ENCODE measurements at regions not wholly inside any gene's neighbourhood (a gene's known extent, or its start where the extent isn't known, plus 50 kb on each side); places are given as distances from the start of the nearest gene placed in this dataset.
"Not testable (repeated sequence)": the region's sequence is repeated elsewhere in the genome, so short reads cannot be mapped to it uniquely, and the experiment has no call there.

DNA sequence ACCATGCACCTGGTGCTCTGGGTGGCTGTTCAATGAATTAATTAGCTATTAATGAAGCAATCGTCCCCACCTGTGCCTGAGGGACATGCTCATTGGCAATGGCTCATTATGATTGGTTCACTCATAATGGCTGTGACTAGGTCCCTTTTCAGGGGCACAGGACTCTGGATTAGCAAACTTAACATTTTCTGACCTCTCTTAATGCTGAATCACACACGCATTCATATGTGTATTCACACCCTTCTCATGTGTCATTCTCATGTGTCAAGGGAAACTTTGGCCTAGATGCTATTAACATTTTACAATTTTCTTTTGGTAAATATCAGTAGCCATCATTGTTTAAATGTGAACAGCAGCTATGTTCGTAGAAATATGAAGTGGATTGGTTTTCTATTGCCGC is 98.9 kb upstream of the PMAIP1 start:
- no peaks in the 10 kb centered on the region for H3K27me3 ChIP-seq (ENCODE audit: low read depth)
- DNase-seq: no peak
- intact Hi-C loops (cut with DNase I): no loop called here
- no peaks in the 10 kb centered on the region for H3K4me1 ChIP-seq
- no peaks in the 10 kb centered on the region for H3K9me3 ChIP-seq
- TF ChIP-seq CTCF (IDR thresholded peaks at IDR 0.05): no peak
- no peak for ATAC-seq
- no peak overlapping the region for H3K27ac ChIP-seq
- no peaks in the 10 kb centered on the region for H3K36me3 ChIP-seq
- no peak overlapping the region for H3K4me3 ChIP-seq

GRCh38 chr18:59799383-59800015 is 100.3 kb upstream of the PMAIP1 start:
- intact Hi-C loops (cut with DNase I): no loop called here
- Histone ChIP-seq H3K27ac (no peak overlapping the region), H3K36me3 (no peaks in the 10 kb centered on the region), H3K9me3 (no peaks in the 10 kb centered on the region), H3K27me3 (ENCODE audit: low read depth) (no peaks in the 10 kb centered on the region), H3K4me1 (no peaks in the 10 kb centered on the region), H3K4me3 (no peak overlapping the region)
- ATAC-seq: no peak
- TF ChIP-seq CTCF (IDR thresholded peaks at IDR 0.05): no peak
- DNase-seq: no peak

DNA sequence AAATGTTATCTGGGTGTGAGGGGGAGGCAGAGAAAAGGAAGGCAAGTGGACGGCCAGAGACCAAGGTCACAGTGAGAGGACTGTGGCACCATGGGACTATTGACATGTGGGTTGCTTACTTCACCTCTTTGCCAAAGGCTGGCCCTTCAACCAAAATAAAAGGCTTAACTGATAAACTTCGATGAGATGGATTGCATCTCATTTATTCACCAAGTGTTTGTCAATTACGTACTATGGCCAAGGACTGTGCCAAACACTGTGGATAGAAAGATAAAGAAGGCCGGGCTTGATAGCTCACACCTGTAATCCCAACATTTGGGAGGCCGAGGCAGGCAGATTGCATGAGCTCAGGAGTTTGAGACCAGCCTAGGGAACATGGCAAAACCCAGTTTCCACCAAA is 98.7 kb upstream of the CCBE1 start:
- Histone ChIP-seq H3K4me3 (no peak overlapping the region), H3K36me3 (no peaks in the 10 kb centered on the region), H3K4me1 (no peaks in the 10 kb centered on the region), H3K27ac (no peak overlapping the region), H3K9me3 (no peaks in the 10 kb centered on the region), H3K27me3 (ENCODE audit: low read depth) (no peaks in the 10 kb centered on the region)
- DNase-seq (no peak), ATAC-seq (no peak)
- intact Hi-C loops (cut with DNase I): no loop called here
- no peak for TF ChIP-seq CTCF (IDR thresholded peaks at IDR 0.05)

GRCh38 chr18:59792353-59792752 is 95.1 kb upstream of the CCBE1 start:
- no peaks in the 10 kb centered on the region for H3K27me3 ChIP-seq (ENCODE audit: low read depth)
- DNase-seq: no peak
- H3K27ac ChIP-seq: no peak overlapping the region
- TF ChIP-seq CTCF (IDR thresholded peaks at IDR 0.05): no peak
- H3K4me3 ChIP-seq: no peak overlapping the region
- no peaks in the 10 kb centered on the region for H3K36me3 ChIP-seq
- H3K9me3 ChIP-seq: no peaks in the 10 kb centered on the region
- no peak for ATAC-seq
- H3K4me1 ChIP-seq: no peaks in the 10 kb centered on the region
- intact Hi-C loops (cut with DNase I): no loop called here

DNA sequence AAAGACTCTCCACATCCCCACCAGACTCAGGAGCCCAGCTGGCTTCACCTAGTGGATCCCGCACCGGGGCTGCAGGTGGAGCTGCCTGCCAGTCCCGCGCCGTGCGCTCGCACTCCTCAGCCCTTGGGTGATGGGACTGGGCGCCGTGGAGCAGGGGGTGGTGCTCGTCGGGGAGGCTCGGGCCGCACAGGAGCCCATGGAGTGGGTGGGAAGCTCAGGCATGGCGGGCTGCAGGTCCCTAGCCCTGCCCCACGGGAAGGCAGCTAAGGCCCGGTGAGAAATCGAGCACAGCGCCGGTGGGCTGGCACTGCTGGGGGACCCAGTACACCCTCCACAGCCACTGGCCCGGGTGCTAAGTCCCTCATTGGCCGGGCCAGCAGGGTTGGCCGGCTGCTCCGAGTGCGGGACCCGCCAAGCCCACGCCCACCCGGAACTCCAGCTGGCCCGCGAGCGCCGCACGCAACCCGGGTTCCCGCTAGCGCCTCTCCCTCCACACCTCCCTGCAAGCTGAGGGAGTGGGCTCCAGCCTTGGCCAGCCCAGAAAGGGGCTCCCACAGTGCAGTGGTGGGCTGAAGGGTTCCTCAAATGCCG is 93.2 kb upstream of the CCBE1 start:
- H3K36me3 ChIP-seq; H3K4me3 ChIP-seq; H3K9me3 ChIP-seq; DNase-seq; intact Hi-C loops (cut with DNase I); ATAC-seq; H3K27ac ChIP-seq; H3K27me3 ChIP-seq (ENCODE audit: low read depth); H3K4me1 ChIP-seq: not testable (repeated sequence)

GRCh38 chr18:59788791-59789106 is 91.5 kb upstream of the CCBE1 start:
- Histone ChIP-seq H3K27me3 (ENCODE audit: low read depth) (no peaks in the 10 kb centered on the region), H3K27ac (no peak overlapping the region), H3K9me3 (no peaks in the 10 kb centered on the region), H3K36me3 (no peaks in the 10 kb centered on the region), H3K4me1 (no peaks in the 10 kb centered on the region), H3K4me3 (no peak overlapping the region)
- DNase-seq (no peak), ATAC-seq (no peak)
- TF ChIP-seq CTCF (IDR thresholded peaks at IDR 0.05): no peak
- intact Hi-C loops (cut with DNase I): no loop called here
